NT2/D1 (cell line): ENCODE measurements at regions not wholly inside any gene's neighbourhood (a gene's known extent, or its start where the extent isn't known, plus 50 kb on each side); places are given as distances from the start of the nearest gene placed in this dataset.
"Not testable (repeated sequence)": the region's sequence is repeated elsewhere in the genome, so short reads cannot be mapped to it uniquely, and the experiment has no call there.

Experiments used
- SUZ12 ChIP-seq: IDR thresholded peaks from 2 replicates; pipeline ENCODE4 v1.6.1; 2011; ENCODE audit not compliant: insufficient read length, insufficient read depth; ENCODE audit errors: extremely low read depth
- YY1 ChIP-seq: IDR thresholded peaks from 2 replicates; pipeline ENCODE4 v1.6.1; 2011; ENCODE audit not compliant: insufficient read length, insufficient read depth
- ZNF274 ChIP-seq: IDR thresholded peaks from 2 replicates; pipeline ENCODE4 v1.6.1; 2011; ENCODE audit warnings: mild to moderate bottlenecking, low read depth, low read length

GRCh38 chr16:29267055-29267619 lies 139.4 kb downstream of the NPIPB11 start:
- TF ChIP-seq ZNF274, YY1, SUZ12: not testable (repeated sequence)
